Endodermal cell (in vitro differentiated cells): ENCODE measurements at regions not wholly inside any gene's neighbourhood (a gene's known extent, or its start where the extent isn't known, plus 50 kb on each side); places are given as distances from the start of the nearest gene placed in this dataset.

ENCODE experiments used
- DNase-seq: peaks from one replicate; pipeline ENCODE4 v3.0.0-alpha.2; 2017
- H3K27ac ChIP-seq: 2 replicates; pipeline ENCODE4 v1.5.1; 2013; ENCODE audit warnings: mild to moderate bottlenecking, low read depth, low read length, moderate library complexity
- H3K27me3 ChIP-seq: 2 replicates; pipeline ENCODE4 v1.6.1; 2013; ENCODE audit warnings: mild to moderate bottlenecking, low read length, moderate library complexity; ENCODE audit not compliant: insufficient read depth, control insufficient read depth, poor library complexity, severe bottlenecking
- H3K36me3 ChIP-seq: 2 replicates; pipeline ENCODE4 v1.7.0; 2013; ENCODE audit warnings: mild to moderate bottlenecking, low read length, moderate library complexity; ENCODE audit not compliant: control insufficient read depth, insufficient read depth
- H3K4me1 ChIP-seq: one replicate; pipeline ENCODE4 v1.7.0; 2013; ENCODE audit warnings: low read length; ENCODE audit not compliant: control insufficient read depth, insufficient read depth
- H3K4me3 ChIP-seq: 2 replicates; pipeline ENCODE4 v1.5.1; 2013; ENCODE audit warnings: mild to moderate bottlenecking, low read length, moderate library complexity
- H3K9ac ChIP-seq: 2 replicates; pipeline ENCODE4 v1.6.1; 2013; ENCODE audit warnings: mild to moderate bottlenecking, low read length, moderate library complexity; ENCODE audit not compliant: poor library complexity, severe bottlenecking; ENCODE audit errors: extremely low read depth
- H3K9me3 ChIP-seq: 2 replicates; pipeline ENCODE4 v1.6.1; 2013; ENCODE audit warnings: mild to moderate bottlenecking, low read length, moderate library complexity; ENCODE audit not compliant: control insufficient read depth
- H3K27ac Mint-ChIP-seq: 2 replicates; pipeline ENCODE4 v1.8.0; 2020; ENCODE audit warnings: mixed read lengths
- H3K27me3 Mint-ChIP-seq: 2 replicates; pipeline ENCODE4 v1.8.0; 2021; ENCODE audit warnings: mild to moderate bottlenecking, mixed read lengths; ENCODE audit not compliant: insufficient read depth
- H3K36me3 Mint-ChIP-seq: 2 replicates; pipeline ENCODE4 v1.8.0; 2020; ENCODE audit warnings: low read depth, mixed read lengths
- H3K4me1 Mint-ChIP-seq: 2 replicates; pipeline ENCODE4 v1.8.0; 2020; ENCODE audit warnings: mixed read lengths
- H3K4me3 Mint-ChIP-seq: 2 replicates; pipeline ENCODE4 v1.8.0; 2020; ENCODE audit warnings: mild to moderate bottlenecking, moderate library complexity, mixed read lengths
- H3K9me3 Mint-ChIP-seq: 2 replicates; pipeline ENCODE4 v1.8.0; 2020; ENCODE audit warnings: mild to moderate bottlenecking, mixed read lengths
- WGBS, 2 experiments: methylation state at CpG; one replicate each; pipeline versions ENCODE4 v1.1.5 to v1.1.7; 2013; ENCODE audit warnings: missing lambda C conversion rate in 2 of 2, mixed read lengths in 1 of 2; ENCODE audit not compliant: insufficient coverage in 1 of 2, insufficient read length in 1 of 2; 5-methylcytosine and 5-hydroxymethylcytosine counted together
- TF ChIP-seq, protein P1 (sequence below): fragments of 200-600 bp; sonication (generic); conservative IDR thresholded peaks from 2 replicates; pipeline ENCODE4 v1.5.0; 2021; ENCODE audit warnings: antibody characterized with exemption, mild to moderate bottlenecking

DNA sequence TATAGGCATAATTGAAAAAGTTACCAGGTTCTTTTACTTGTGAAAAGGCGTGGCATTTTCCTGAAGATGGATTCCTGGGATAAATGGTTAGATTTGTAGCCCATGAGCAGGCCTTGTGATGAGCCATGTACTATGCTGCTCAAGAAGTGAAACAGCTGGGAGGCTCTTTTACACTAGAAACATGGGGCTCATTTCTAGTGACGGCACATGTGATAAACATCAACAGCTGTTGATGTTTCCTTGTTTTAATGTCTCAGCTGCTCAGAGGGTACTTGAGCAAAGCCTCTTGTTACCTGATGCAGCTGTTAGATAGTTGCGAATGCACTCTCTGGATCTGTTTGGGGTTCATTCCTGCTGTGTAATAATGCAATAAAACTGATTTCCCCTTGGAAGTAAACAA, 396.8 kb downstream of the GUCY1A2 start:
- no peak overlapping the region for H3K9ac ChIP-seq
- no peaks in the 10 kb centered on the region for H3K4me1 Mint-ChIP-seq
- DNase-seq: no peak
- no peak overlapping the region for H3K27ac Mint-ChIP-seq
- 90% methylated on average over 3 of the region's 3 CpGs for WGBS, 2 experiments
- H3K27me3 Mint-ChIP-seq: no peaks in the 10 kb centered on the region
- H3K9me3 ChIP-seq: no peaks in the 10 kb centered on the region
- no peak overlapping the region for H3K27ac ChIP-seq
- TF ChIP-seq, protein P1, sequence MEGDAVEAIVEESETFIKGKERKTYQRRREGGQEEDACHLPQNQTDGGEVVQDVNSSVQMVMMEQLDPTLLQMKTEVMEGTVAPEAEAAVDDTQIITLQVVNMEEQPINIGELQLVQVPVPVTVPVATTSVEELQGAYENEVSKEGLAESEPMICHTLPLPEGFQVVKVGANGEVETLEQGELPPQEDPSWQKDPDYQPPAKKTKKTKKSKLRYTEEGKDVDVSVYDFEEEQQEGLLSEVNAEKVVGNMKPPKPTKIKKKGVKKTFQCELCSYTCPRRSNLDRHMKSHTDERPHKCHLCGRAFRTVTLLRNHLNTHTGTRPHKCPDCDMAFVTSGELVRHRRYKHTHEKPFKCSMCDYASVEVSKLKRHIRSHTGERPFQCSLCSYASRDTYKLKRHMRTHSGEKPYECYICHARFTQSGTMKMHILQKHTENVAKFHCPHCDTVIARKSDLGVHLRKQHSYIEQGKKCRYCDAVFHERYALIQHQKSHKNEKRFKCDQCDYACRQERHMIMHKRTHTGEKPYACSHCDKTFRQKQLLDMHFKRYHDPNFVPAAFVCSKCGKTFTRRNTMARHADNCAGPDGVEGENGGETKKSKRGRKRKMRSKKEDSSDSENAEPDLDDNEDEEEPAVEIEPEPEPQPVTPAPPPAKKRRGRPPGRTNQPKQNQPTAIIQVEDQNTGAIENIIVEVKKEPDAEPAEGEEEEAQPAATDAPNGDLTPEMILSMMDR: no peak
- H3K4me1 ChIP-seq: no peaks in the 10 kb centered on the region
- H3K4me3 Mint-ChIP-seq: no peak overlapping the region
- no peaks in the 10 kb centered on the region for H3K36me3 Mint-ChIP-seq
- no peaks in the 10 kb centered on the region for H3K36me3 ChIP-seq
- peaks cover 3% of the 10 kb centered on the region for H3K9me3 Mint-ChIP-seq
- no peak overlapping the region for H3K4me3 ChIP-seq
- no peaks in the 10 kb centered on the region for H3K27me3 ChIP-seq
